ENCODE measurements at regions not wholly inside any gene's neighbourhood (a gene's known extent, or its start where the extent isn't known, plus 50 kb on each side); places are given as distances from the start of the nearest gene placed in this dataset.
"Not testable (repeated sequence)": the region's sequence is repeated elsewhere in the genome, so short reads cannot be mapped to it uniquely, and the experiment has no call there.

DNA sequence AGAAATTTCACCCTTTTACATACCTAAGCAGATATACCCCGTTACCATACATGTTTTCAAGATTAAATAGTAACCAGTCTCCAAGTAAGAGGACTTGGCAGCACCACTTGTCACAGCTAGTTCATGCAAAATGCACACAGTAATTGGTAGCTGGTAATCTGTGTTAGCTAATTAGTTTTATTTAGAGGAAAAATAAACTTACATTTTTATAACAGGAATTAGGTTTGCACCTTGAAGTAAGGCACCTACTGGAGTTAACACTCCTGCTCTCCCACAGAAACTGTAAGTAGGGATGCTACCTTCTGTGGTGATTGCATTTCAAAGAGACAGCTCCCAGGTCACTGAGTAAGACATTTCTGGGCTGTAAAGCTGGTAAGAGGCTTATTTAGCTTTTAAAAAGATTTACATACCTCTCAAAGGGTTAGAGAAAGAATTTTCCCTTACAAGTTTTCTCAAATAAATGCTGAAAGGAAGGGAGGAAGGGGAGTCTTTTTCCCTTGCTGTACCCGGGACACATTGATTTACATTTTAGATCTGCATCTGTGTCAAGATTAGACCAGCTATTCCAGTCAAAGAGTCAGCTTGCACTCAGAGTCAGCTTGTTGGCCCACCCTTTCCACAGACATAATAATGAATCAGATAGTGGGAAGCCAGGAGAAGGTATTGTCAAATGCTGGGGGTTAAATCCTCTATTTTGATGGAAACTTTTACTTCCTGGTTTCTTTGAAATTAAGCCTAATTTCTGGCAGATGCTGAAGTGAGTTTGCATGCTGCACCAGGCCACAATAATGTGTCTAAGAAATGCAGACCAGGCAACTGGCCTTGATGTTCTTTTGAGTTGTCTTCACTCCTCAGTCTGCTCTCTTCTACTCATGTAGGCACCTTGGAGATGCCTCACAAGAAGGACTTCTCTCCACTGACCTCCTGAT, 77.6 kb upstream of the CHD2 start:
- DNase-seq (ENCODE audit: low read depth, low spot score) = no peak

DNA sequence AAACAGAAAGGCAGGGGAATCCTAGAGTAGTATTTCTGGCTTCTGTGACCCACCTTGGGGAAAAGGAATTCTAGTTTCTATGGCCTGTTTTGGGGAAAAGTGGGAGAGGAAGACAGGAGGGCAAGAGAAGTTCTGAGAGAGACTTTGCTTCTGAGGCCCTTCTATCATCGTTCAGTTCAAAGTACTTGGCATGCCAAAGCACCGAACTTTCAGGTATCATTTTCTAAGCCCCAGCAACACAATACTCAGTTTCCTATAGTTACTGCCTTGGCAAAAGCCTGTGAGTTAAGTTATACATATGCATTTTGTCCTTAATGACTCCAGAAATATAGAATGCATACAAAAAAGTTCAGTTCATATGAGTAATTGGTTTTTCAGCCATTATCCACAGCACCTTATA, 74.1 kb upstream of the CHD2 start:
- no peak for DNase-seq (ENCODE audit: low read depth, low spot score)

GRCh38 chr15:92827991-92828390, 72.1 kb upstream of the CHD2 start:
- DNase-seq (ENCODE audit: low read depth, low spot score) = not testable (repeated sequence)

- no peak for DNase-seq (ENCODE audit: low read depth, low spot score)
Observed at GRCh38 chr15:92829875-92830274, 70.2 kb upstream of the CHD2 start.

DNA sequence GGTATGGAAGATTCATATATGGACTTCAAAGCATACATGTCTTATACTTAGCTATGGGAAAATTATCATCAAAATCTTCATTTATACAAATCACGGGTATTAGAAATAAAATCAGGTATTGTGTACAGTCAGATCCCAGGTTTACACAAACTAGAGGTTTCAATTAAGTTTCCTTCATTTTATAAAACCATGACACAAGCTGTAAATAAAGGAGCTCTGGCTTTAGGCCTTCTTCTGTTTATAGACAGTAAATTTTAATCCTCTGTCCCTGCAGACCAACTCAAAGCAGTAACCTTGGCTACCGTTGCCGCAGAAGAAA, 68.8 kb upstream of the CHD2 start:
- no peak for DNase-seq (ENCODE audit: low read depth, low spot score)

- DNase-seq (ENCODE audit: low read depth, low spot score) = peak; percentile 89
Observed at GRCh38 chr15:92831655-92832328, 68.3 kb upstream of the CHD2 start.

DNA sequence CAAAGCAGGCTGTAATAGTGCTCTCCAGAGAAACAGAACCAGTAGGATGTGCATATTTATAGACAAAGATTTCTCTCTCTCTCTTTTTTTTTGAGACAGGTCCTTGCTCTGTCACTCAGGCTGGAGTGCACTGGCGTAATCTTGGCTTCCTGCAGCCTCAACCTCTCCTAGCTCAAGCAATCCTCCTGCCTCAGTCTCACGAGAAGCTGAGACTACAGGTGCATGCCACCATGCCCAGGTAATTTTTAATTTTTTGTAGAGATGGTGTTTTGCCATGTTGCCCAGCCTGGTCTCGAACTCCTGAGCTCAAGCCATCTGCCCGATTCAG, 67.1 kb upstream of the CHD2 start:
- DNase-seq (ENCODE audit: low read depth, low spot score) = no peak

DNA sequence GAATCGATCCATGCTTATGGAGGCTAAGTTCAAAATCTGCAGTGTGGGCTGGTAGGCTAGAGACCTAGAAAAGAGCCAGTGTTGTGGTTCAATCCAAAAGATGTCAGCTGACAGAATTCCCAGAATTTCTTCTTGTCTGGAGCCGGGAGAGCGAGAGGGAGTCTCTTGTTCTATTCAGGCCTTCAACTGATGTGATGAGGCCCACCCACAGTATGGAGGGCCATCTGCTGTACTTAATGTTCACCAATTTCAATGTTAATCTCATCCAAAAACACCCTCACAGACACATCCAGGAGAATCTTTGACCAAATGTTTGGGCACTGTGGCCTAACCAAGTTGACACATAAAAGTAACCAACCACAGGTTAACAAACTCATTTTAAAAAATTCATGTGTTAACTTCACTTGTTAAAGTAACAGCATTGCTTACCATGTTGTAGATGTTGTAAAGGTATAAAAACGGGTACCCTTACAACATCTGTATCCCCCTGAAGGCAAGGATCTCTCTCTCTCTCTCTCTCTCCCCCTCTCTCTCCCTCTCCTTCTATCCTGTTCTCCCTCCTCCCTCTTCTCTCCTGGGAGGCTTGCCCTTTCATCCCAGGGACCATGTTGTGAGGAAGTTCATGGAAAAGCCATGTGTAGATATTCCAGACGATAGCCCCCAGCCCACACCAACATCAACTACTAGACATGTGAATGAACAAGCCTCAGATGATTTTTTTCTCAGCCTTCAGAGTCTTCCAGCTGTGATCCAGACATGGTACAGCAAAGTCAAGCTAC, 66.4 kb upstream of the CHD2 start:
- DNase-seq (ENCODE audit: low read depth, low spot score) = no peak

DNA sequence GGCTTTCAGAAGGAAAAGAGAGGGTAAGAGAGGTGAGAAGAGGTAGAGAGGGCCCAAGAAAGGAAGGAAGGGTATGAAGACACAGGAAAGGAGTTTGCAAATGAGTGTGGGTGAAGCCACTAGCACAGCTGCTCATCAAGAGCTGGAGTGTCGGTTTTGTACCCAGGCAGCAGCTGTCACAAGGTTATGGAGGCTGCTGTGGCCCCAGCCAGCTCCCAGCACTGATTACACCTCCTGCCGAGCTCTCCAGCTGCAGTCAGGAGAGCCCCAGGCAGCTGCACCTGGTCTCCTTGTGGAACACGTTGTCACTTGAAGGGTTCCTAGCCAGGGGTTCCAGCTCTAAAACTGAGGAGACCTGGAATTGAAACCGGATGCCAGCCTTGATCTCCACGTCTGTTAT, 60.4 kb upstream of the CHD2 start:
- no peak for DNase-seq (ENCODE audit: low read depth, low spot score)

GRCh38 chr15:92840149-92840548, 60.0 kb upstream of the CHD2 start:
- no peak for DNase-seq (ENCODE audit: low read depth, low spot score)

DNA sequence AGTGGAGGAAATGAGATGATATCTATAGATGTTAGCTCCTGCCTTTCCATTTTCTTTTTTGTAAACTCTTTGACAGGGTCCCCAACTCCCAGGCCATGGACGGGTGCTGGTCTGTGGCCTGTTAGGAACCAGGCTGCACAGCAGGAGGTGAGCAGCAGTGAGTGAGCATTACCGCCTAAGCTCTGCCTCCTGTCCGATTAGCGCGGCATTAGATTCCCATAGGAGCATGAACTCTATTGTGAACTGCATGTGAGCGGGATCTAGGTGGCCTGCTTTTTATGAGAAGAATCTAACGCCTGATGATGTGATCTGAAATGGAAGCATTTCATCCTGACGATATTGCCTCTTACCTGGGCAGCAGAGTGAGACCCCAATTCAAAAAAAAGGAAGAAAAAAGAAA, 56.8 kb upstream of the CHD2 start:
- no peak for DNase-seq (ENCODE audit: low read depth, low spot score)

GRCh38 chr15:92843814-92844213, 56.3 kb upstream of the CHD2 start:
- no peak for DNase-seq (ENCODE audit: low read depth, low spot score)

DNA sequence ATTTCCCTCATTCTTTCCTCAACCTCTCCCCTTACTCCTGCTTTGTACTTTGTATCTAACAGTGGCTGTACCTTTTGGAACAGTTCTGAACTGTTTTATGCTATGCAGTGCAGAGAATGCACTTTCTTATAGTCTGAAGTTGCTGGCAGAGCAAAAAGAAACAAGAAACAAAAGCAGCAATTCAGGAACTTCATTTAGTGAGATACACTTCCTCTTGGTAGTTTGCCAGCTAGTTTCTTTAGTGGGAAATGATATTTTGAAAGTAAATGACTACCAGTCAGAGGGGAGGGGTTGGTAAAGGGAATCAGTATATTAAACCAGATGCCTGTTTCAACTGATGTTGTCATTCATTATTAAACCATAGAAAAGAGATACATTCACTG, 55.0 kb upstream of the CHD2 start:
- no peak for DNase-seq (ENCODE audit: low read depth, low spot score)

GRCh38 chr15:92846741-92847140, 53.4 kb upstream of the CHD2 start:
- DNase-seq (ENCODE audit: low read depth, low spot score) = no peak

GRCh38 chr15:92847841-92848240, 52.3 kb upstream of the CHD2 start:
- DNase-seq (ENCODE audit: low read depth, low spot score) = no peak

GRCh38 chr15:92848464-92848851, 51.7 kb upstream of the CHD2 start:
- DNase-seq (ENCODE audit: low read depth, low spot score) = no peak

GRCh38 chr15:92848852-92849598, 51.1 kb upstream of the CHD2 start:
- DNase-seq (ENCODE audit: low read depth, low spot score) = no peak

- DNase-seq (ENCODE audit: low read depth, low spot score) = not testable (repeated sequence)
Observed at GRCh38 chr15:92850218-92850617, 49.9 kb upstream of the CHD2 start.

Data from brain pericyte (primary cell).